H9 (cell line): ENCODE measurements at regions not wholly inside any gene's neighbourhood (a gene's known extent, or its start where the extent isn't known, plus 50 kb on each side); places are given as distances from the start of the nearest gene placed in this dataset.

ENCODE experiments used
- DNase-seq: peaks from one replicate; pipeline ENCODE4 v3.0.0-alpha.2; 2017
- H2AFZ ChIP-seq: one replicate; pipeline ENCODE4 v1.6.1; 2013; ENCODE audit warnings: mild to moderate bottlenecking, low read length, control low read depth, moderate library complexity
- H2AK5ac ChIP-seq: 2 replicates; pipeline ENCODE4 v1.6.1; 2013; ENCODE audit warnings: low read length, control low read depth, mixed read lengths; ENCODE audit not compliant: insufficient read length
- H2BK120ac ChIP-seq: one replicate; pipeline ENCODE4 v1.6.1; 2013; ENCODE audit warnings: low read depth, mild to moderate bottlenecking, low read length, control low read depth, inconsistent platforms; ENCODE audit not compliant: poor library complexity, severe bottlenecking
- H2BK12ac ChIP-seq: 2 replicates; pipeline ENCODE4 v1.6.1; 2013; ENCODE audit warnings: low read length, control low read depth, mixed read lengths, low read depth; ENCODE audit not compliant: insufficient read length
- H2BK15ac ChIP-seq: 2 replicates; pipeline ENCODE4 v1.6.1; 2013; ENCODE audit warnings: low read depth, low read length, control low read depth
- H2BK20ac ChIP-seq: one replicate; pipeline ENCODE4 v1.6.1; 2013; ENCODE audit warnings: low read depth, mild to moderate bottlenecking, low read length, control low read depth, inconsistent platforms; ENCODE audit not compliant: poor library complexity, severe bottlenecking
- H2BK5ac ChIP-seq: 2 replicates; pipeline ENCODE4 v1.6.1; 2013; ENCODE audit warnings: low read length, control low read depth, mixed read lengths; ENCODE audit not compliant: insufficient read length
- H3K14ac ChIP-seq: 2 replicates; pipeline ENCODE4 v1.6.1; 2013; ENCODE audit warnings: low read length, control low read depth; ENCODE audit not compliant: insufficient read depth
- H3K18ac ChIP-seq: 2 replicates; pipeline ENCODE4 v1.6.1; 2013; ENCODE audit warnings: low read depth, mild to moderate bottlenecking, mixed read lengths, low read length, control low read depth; ENCODE audit not compliant: insufficient read length
- H3K23ac ChIP-seq: 2 replicates; pipeline ENCODE4 v1.6.1; 2013; ENCODE audit warnings: low read length, control low read depth, mixed read lengths, low read depth; ENCODE audit not compliant: insufficient read length
- H3K23me2 ChIP-seq: 2 replicates; pipeline ENCODE4 v1.6.1; 2013; ENCODE audit warnings: low read depth, mild to moderate bottlenecking, mixed read lengths, low read length, control low read depth; ENCODE audit not compliant: insufficient read length, poor library complexity, severe bottlenecking
- H3K27ac ChIP-seq: 2 replicates; pipeline ENCODE4 v1.5.1; 2013; ENCODE audit warnings: low read length, control low read depth, mixed read lengths, low read depth; ENCODE audit not compliant: insufficient read length
- H3K27me3 ChIP-seq: 2 replicates; pipeline ENCODE4 v1.6.1; 2013; ENCODE audit warnings: low read length, control low read depth, inconsistent platforms; ENCODE audit not compliant: insufficient read depth
- H3K4ac ChIP-seq: 2 replicates; pipeline ENCODE4 v1.6.1; 2013; ENCODE audit warnings: low read depth, mild to moderate bottlenecking, control low read depth, inconsistent platforms, low read length, moderate library complexity
- H3K4me1 ChIP-seq: 2 replicates; pipeline ENCODE4 v1.6.1; 2013; ENCODE audit warnings: low read length, control low read depth, inconsistent platforms; ENCODE audit not compliant: insufficient read depth
- H3K4me2 ChIP-seq: 2 replicates; pipeline ENCODE4 v1.6.1; 2013; ENCODE audit warnings: low read length, control low read depth, mixed read lengths; ENCODE audit not compliant: insufficient read length, insufficient read depth
- H3K56ac ChIP-seq: 2 replicates; pipeline ENCODE4 v1.6.1; 2013; ENCODE audit warnings: low read depth, mild to moderate bottlenecking, mixed read lengths, low read length, control low read depth; ENCODE audit not compliant: insufficient read length
- H3K79me1 ChIP-seq: 2 replicates; pipeline ENCODE4 v1.6.1; 2013; ENCODE audit warnings: low read depth, mild to moderate bottlenecking, moderate library complexity, low read length, control low read depth, inconsistent platforms; ENCODE audit not compliant: insufficient read depth, poor library complexity, severe bottlenecking
- H3K79me2 ChIP-seq: 2 replicates; pipeline ENCODE4 v1.6.1; 2013; ENCODE audit warnings: low read length, control low read depth, inconsistent platforms; ENCODE audit not compliant: insufficient read depth
- H3K9ac ChIP-seq: 2 replicates; pipeline ENCODE4 v1.6.1; 2013; ENCODE audit warnings: low read length, control low read depth, mixed read lengths; ENCODE audit not compliant: insufficient read length; ENCODE audit errors: extremely low read depth
- H3K9me3 ChIP-seq: one replicate; pipeline ENCODE4 v1.6.1; 2013; ENCODE audit warnings: low read depth, low read length, inconsistent platforms; ENCODE audit not compliant: control insufficient read depth
- H3T11ph ChIP-seq: one replicate; pipeline ENCODE4 v1.6.1; 2013; ENCODE audit warnings: mild to moderate bottlenecking, low read length, control low read depth, inconsistent platforms
- H4K20me1 ChIP-seq: one replicate; pipeline ENCODE4 v1.6.1; 2013; ENCODE audit not compliant: control insufficient read depth, insufficient read length, insufficient read depth
- H4K5ac ChIP-seq: 2 replicates; pipeline ENCODE4 v1.6.1; 2013; ENCODE audit warnings: low read depth, mild to moderate bottlenecking, mixed read lengths, low read length, control low read depth; ENCODE audit not compliant: insufficient read length
- H4K8ac ChIP-seq: replicated peaks from 2 replicates; pipeline ENCODE4 v1.6.1; 2013; ENCODE audit warnings: low read length, control low read depth, mixed read lengths, low read depth; ENCODE audit not compliant: insufficient read length
- H4K91ac ChIP-seq: 2 replicates; pipeline ENCODE4 v1.6.1; 2013; ENCODE audit warnings: low read depth, mild to moderate bottlenecking, moderate library complexity, mixed read lengths, low read length, control low read depth; ENCODE audit not compliant: insufficient read length
- H3K27ac Mint-ChIP-seq, 3 experiments: 2 replicates in 2 of 3; 3 replicates in 1 of 3; pipeline ENCODE4 v1.8.0; 2020 to 2021; ENCODE audit warnings: mixed read lengths in 3 of 3, mild to moderate bottlenecking in 1 of 3, moderate library complexity in 1 of 3
- H3K27me3 Mint-ChIP-seq: 2 replicates; pipeline ENCODE4 v1.8.0; 2021; ENCODE audit warnings: low read depth, mild to moderate bottlenecking, moderate library complexity, mixed read lengths
- H3K36me3 Mint-ChIP-seq, 3 experiments: 2 replicates in 2 of 3; 3 replicates in 1 of 3; pipeline ENCODE4 v1.8.0; 2020 to 2021; ENCODE audit warnings: low read depth in 3 of 3, mixed read lengths in 3 of 3; ENCODE audit not compliant: insufficient read depth in 1 of 3
- H3K4me1 Mint-ChIP-seq, 2 experiments: 2 replicates each; pipeline ENCODE4 v1.8.0; 2020; ENCODE audit warnings: mixed read lengths in 2 of 2
- H3K4me3 Mint-ChIP-seq, 2 experiments: 2 replicates in 1 of 2; 3 replicates in 1 of 2; pipeline ENCODE4 v1.8.0; 2020 to 2021; ENCODE audit warnings: mild to moderate bottlenecking in 2 of 2, mixed read lengths in 2 of 2, moderate library complexity in 1 of 2
- H3K9me3 Mint-ChIP-seq, 2 experiments: 2 replicates in 1 of 2; 3 replicates in 1 of 2; pipeline ENCODE4 v1.8.0; 2020; ENCODE audit warnings: mild to moderate bottlenecking in 2 of 2, mixed read lengths in 2 of 2, moderate library complexity in 1 of 2
- CTCF ChIP-seq: fragments of 200-600 bp; sonication (generic); conservative IDR thresholded peaks from 3 replicates; pipeline ENCODE4 v1.8.0; 2021; ENCODE audit warnings: antibody characterized with exemption, mild to moderate bottlenecking
- WGBS: extraction: QIAGEN DNeasy Blood & Tissue Kit; methylation state at CpG from one replicate; pipeline ENCODE4 v1.1.7; 2013; ENCODE audit warnings: missing lambda C conversion rate, low lambda C conversion rate, mixed read lengths; ENCODE audit not compliant: insufficient read length; ENCODE audit errors: extremely low coverage; 5-methylcytosine and 5-hydroxymethylcytosine counted together

GRCh38 chr14:55516776-55517175 lies 63.2 kb upstream of the KTN1 start:
- H3K27me3 Mint-ChIP-seq: no peaks in the 10 kb centered on the region
- Histone ChIP-seq H3K23me2 (no peaks in the 10 kb centered on the region), H2BK120ac (no peak overlapping the region), H3K4ac (no peak overlapping the region), H4K5ac (no peak overlapping the region), H3K4me2 (no peak overlapping the region), H3K9me3 (no peaks in the 10 kb centered on the region), H2BK15ac (no peak overlapping the region), H4K91ac (no peak overlapping the region), H3K27ac (no peak overlapping the region), H3K9ac (no peak overlapping the region), H3K4me1 (no peaks in the 10 kb centered on the region), H2AK5ac (no peak overlapping the region), H3K79me1 (no peaks in the 10 kb centered on the region), H3K18ac (no peak overlapping the region), H3K79me2 (no peaks in the 10 kb centered on the region), H4K8ac (no peak overlapping the region), H3K23ac (no peak overlapping the region), H3K56ac (no peak overlapping the region), H3K27me3 (no peaks in the 10 kb centered on the region), H2BK12ac (no peak overlapping the region), H3K14ac (no peak overlapping the region), H2BK5ac (no peak overlapping the region), H2BK20ac (no peak overlapping the region), H2AFZ (no peak overlapping the region), H3T11ph (no peak overlapping the region), H4K20me1 (no peaks in the 10 kb centered on the region)
- DNase-seq: no peak
- WGBS: no CpG with 5 or more reads among the region's 4 CpGs
- H3K4me1 Mint-ChIP-seq: no peaks in the 10 kb centered on the region
- no peak overlapping the region for H3K4me3 Mint-ChIP-seq
- H3K9me3 Mint-ChIP-seq: peaks cover 3 to 6% of the 10 kb centered on the region in 2 experiments; a peak in 2 of 5 replicates
- H3K27ac Mint-ChIP-seq: no peak overlapping the region
- no peak for TF ChIP-seq CTCF
- no peaks in the 10 kb centered on the region for H3K36me3 Mint-ChIP-seq
